IMR-90 (cell line): ENCODE measurements at regions not wholly inside any gene's neighbourhood (a gene's known extent, or its start where the extent isn't known, plus 50 kb on each side); places are given as distances from the start of the nearest gene placed in this dataset.

Experiments used
- ATAC-seq: fragments of 200-7000 bp; cut with Tn5 transposase; 2 replicates; pipeline ENCODE4 v1.9.1; 2020; ENCODE audit warnings: low read depth, mild to moderate bottlenecking, moderate library complexity
- BruUV-seq: library from RNA; stranded (reverse); fragments of 400-500 nt; replicated peaks from 2 replicates; lab custom pipeline; 2021; lab: Mats Ljungman, UMichigan
- CTCF ChIA-PET: fragments of 300-600 bp; formaldehyde crosslinking; extraction: SDS; loops from one replicate; lab custom pipeline; 2021; ENCODE audit warnings: antibody characterized with exemption; lab: Yijun Ruan, JAX
- POLR2A ChIA-PET: fragments of 300-600 bp; sonication (Branson Sonifier 250); formaldehyde crosslinking; loops from one replicate; lab custom pipeline; 2022; ENCODE audit warnings: antibody characterized with exemption; ENCODE audit not compliant: unreplicated experiment; lab: Charles Lee
- DNase-seq: peaks from one replicate; pipeline ENCODE4 v3.0.0; 2013
- H2AFZ ChIP-seq: replicated peaks from 2 replicates; pipeline ENCODE3; 2013; ENCODE audit warnings: low read length, mild to moderate bottlenecking; ENCODE audit not compliant: poor library complexity
- H2AK5ac ChIP-seq: 2 replicates; pipeline ENCODE4 v1.6.1; 2013; ENCODE audit warnings: low read depth, low read length, inconsistent platforms
- H2AK9ac ChIP-seq: replicated peaks from 2 replicates; pipeline ENCODE3; 2013; ENCODE audit warnings: mild to moderate bottlenecking, low read depth, low read length, moderate library complexity; ENCODE audit not compliant: poor library complexity
- H2BK120ac ChIP-seq: 2 replicates; pipeline ENCODE4 v1.6.1; 2013; ENCODE audit warnings: low read depth, low read length, inconsistent platforms
- H2BK15ac ChIP-seq: 3 replicates; pipeline ENCODE4 v1.6.1; 2013; ENCODE audit warnings: low read depth, low read length, inconsistent platforms
- H2BK20ac ChIP-seq: 2 replicates; pipeline ENCODE4 v1.6.1; 2013; ENCODE audit warnings: low read depth, mild to moderate bottlenecking, inconsistent platforms, low read length, moderate library complexity
- H2BK5ac ChIP-seq: 2 replicates; pipeline ENCODE4 v1.6.1; 2013; ENCODE audit warnings: mild to moderate bottlenecking, low read depth, low read length, inconsistent platforms; ENCODE audit not compliant: poor library complexity, severe bottlenecking
- H3K14ac ChIP-seq: replicated peaks from 2 replicates; pipeline ENCODE4 v1.6.1; 2013; ENCODE audit warnings: low read depth, low read length, inconsistent platforms
- H3K18ac ChIP-seq: 2 replicates; pipeline ENCODE4 v1.6.1; 2013; ENCODE audit warnings: low read depth, low read length, control low read depth
- H3K23ac ChIP-seq: 2 replicates; pipeline ENCODE4 v1.6.1; 2013; ENCODE audit warnings: low read depth, low read length, inconsistent platforms
- H3K27ac ChIP-seq: 2 replicates; pipeline ENCODE4 v1.5.1; 2013; ENCODE audit warnings: mild to moderate bottlenecking, control low read depth, low read length; ENCODE audit not compliant: insufficient read depth
- H3K27me3 ChIP-seq: 2 replicates; pipeline ENCODE4 v1.6.1; 2013; ENCODE audit warnings: low read length; ENCODE audit not compliant: control insufficient read depth, insufficient read depth
- H3K36me3 ChIP-seq: 2 replicates; pipeline ENCODE4 v1.6.1; 2013; ENCODE audit warnings: low read length, mixed read lengths; ENCODE audit not compliant: control insufficient read depth, insufficient read depth
- H3K4ac ChIP-seq: 2 replicates; pipeline ENCODE4 v1.6.1; 2013; ENCODE audit warnings: low read depth, low read length, inconsistent platforms
- H3K4me1 ChIP-seq: 2 replicates; pipeline ENCODE4 v1.6.1; 2013; ENCODE audit warnings: low read length, mixed read lengths; ENCODE audit not compliant: control insufficient read depth, insufficient read depth
- H3K4me2 ChIP-seq: 2 replicates; pipeline ENCODE4 v1.6.1; 2013; ENCODE audit warnings: low read depth, mild to moderate bottlenecking, control low read depth, low read length, moderate library complexity
- H3K4me3 ChIP-seq: 2 replicates; pipeline ENCODE4 v1.5.1; 2013; ENCODE audit warnings: low read depth, mild to moderate bottlenecking, control low read depth, low read length, moderate library complexity; ENCODE audit not compliant: insufficient read depth
- H3K56ac ChIP-seq: 2 replicates; pipeline ENCODE4 v1.6.1; 2013; ENCODE audit warnings: low read length, inconsistent platforms; ENCODE audit not compliant: insufficient read depth; ENCODE audit errors: extremely low read depth
- H3K79me1 ChIP-seq, 2 experiments: 2 replicates each; pipeline ENCODE4 v1.6.1; 2013; ENCODE audit warnings: low read length in 2 of 2, inconsistent platforms in 1 of 2, low read depth in 1 of 2
- H3K9ac ChIP-seq: 2 replicates; pipeline ENCODE4 v1.6.1; 2013; ENCODE audit warnings: low read depth, low read length, control low read depth
- H3K9me1 ChIP-seq: 2 replicates; pipeline ENCODE4 v1.6.1; 2013; ENCODE audit warnings: low read length, inconsistent platforms; ENCODE audit not compliant: insufficient read depth
- H3K9me3 ChIP-seq: 2 replicates; pipeline ENCODE4 v1.6.1; 2013; ENCODE audit warnings: low read length; ENCODE audit not compliant: control insufficient read depth, insufficient read depth
- H4K20me1 ChIP-seq: 2 replicates; pipeline ENCODE4 v1.6.1; 2013; ENCODE audit warnings: low read length, inconsistent platforms; ENCODE audit not compliant: insufficient read depth
- H4K5ac ChIP-seq: 2 replicates; pipeline ENCODE4 v1.6.1; 2013; ENCODE audit warnings: mild to moderate bottlenecking, low read depth, low read length, control low read depth
- H4K8ac ChIP-seq, 2 experiments: 2 replicates each; pipeline ENCODE4 v1.6.1; 2013; ENCODE audit warnings: low read depth in 2 of 2, low read length in 2 of 2, control low read depth in 1 of 2, inconsistent platforms in 1 of 2
- H4K91ac ChIP-seq: 2 replicates; pipeline ENCODE4 v1.6.1; 2013; ENCODE audit warnings: low read depth, low read length, inconsistent platforms; ENCODE audit not compliant: insufficient read depth
- BHLHE40 ChIP-seq: fragments of 150-350 bp; IDR thresholded peaks from 2 replicates; pipeline ENCODE4 v1.6.1; 2016; ENCODE audit warnings: mild to moderate bottlenecking, low read depth, low read length
- CHD1 ChIP-seq: IDR thresholded peaks from 2 replicates; pipeline ENCODE4 v1.6.1; 2012; ENCODE audit warnings: low read depth, low read length, improper control_type of control experiment
- FOS ChIP-seq: fragments of 150-350 bp; IDR thresholded peaks from 2 replicates; pipeline ENCODE4 v1.6.1; 2016; ENCODE audit warnings: low read depth, low read length
- NFE2L2 ChIP-seq: fragments of 150-350 bp; IDR thresholded peaks from 2 replicates; pipeline ENCODE4 v1.6.1; 2016; ENCODE audit warnings: low read depth, mild to moderate bottlenecking, low read length
- POLR2A ChIP-seq: IDR thresholded peaks from 2 replicates; pipeline ENCODE4 v1.6.1; 2012; ENCODE audit warnings: mild to moderate bottlenecking, low read depth, low read length
- RCOR1 ChIP-seq: IDR thresholded peaks from 2 replicates; pipeline ENCODE4 v1.6.1; 2012; ENCODE audit warnings: mild to moderate bottlenecking, low read length, improper control_type of control experiment; ENCODE audit not compliant: insufficient replicate concordance
- RFX5 ChIP-seq: IDR thresholded peaks from 2 replicates; pipeline ENCODE4 v1.8.0; 2012; ENCODE audit warnings: low read depth, mild to moderate bottlenecking, low read length, moderate library complexity
- SMC3 ChIP-seq: fragments of 150-350 bp; IDR thresholded peaks from 2 replicates; pipeline ENCODE4 v1.6.1; 2016; ENCODE audit warnings: low read depth, mild to moderate bottlenecking, antibody characterized with exemption, low read length, moderate library complexity
- WGBS, 2 experiments: methylation state at CpG; one replicate each; pipeline versions ENCODE4 v1.1.5 to v1.1.7; 2013; ENCODE audit warnings: missing lambda C conversion rate in 2 of 2; ENCODE audit not compliant: insufficient read length in 1 of 2; ENCODE audit errors: extremely low coverage in 2 of 2; 5-methylcytosine and 5-hydroxymethylcytosine counted together
- dilution Hi-C: fragments of 300-500 bp; cut with HindIII; formaldehyde crosslinking; loops from one replicate; pipeline ENCODE4 v1.14.3; 2018; ENCODE audit warnings: low sequenced_read_pairs; ENCODE audit not compliant: unreplicated experiment
- in situ Hi-C: fragments of 300-500 bp; cut with MboI; formaldehyde crosslinking; loops from 3 replicates; pipeline ENCODE4 v1.14.3; 2019; ENCODE audit warnings: low sequenced_read_pairs, inconsistent platforms, mixed read lengths
- intact Hi-C: fragments of 100-400 bp; cut with micrococcal nuclease; formaldehyde crosslinking; loops from 2 replicates; pipeline ENCODE4 v1.10.0; 2022
- TF ChIP-seq, protein P1 (sequence below): fragments of 150-350 bp; IDR thresholded peaks from 2 replicates; pipeline ENCODE4 v1.6.1; 2017; ENCODE audit warnings: mild to moderate bottlenecking, antibody characterized with exemption, low read length, low read depth
- TF ChIP-seq, protein P2 (sequence below): conservative IDR thresholded peaks from 2 replicates; pipeline ENCODE4 v1.5.1; 2012; ENCODE audit warnings: mild to moderate bottlenecking, low read depth, low read length, improper control_type of control experiment
- TF ChIP-seq, protein P3 (sequence below): fragments of 150-350 bp; IDR thresholded peaks from 2 replicates; pipeline ENCODE4 v1.6.1; 2016; ENCODE audit warnings: low read depth, mild to moderate bottlenecking, low read length, moderate library complexity, borderline replicate concordance

DNA sequence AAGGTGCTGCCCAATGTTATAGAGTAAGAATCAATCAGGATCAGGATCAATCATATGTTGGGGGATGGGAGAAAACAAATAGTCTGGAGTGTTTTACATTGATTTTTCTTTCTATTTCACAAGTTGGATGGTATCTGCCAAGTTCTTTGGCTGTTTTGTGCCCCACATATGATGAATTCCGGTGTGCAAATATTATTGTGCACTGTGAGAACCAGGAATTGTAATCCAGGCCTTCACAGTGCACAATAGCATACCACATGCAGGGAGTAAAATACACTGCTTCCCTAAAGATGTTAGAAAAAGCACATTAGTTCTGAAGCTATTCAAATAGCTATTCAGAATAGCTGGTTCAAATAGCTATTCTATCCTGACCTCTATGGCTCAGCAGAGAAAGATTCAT, 133.7 kb downstream of the LCA5 start:
- Histone ChIP-seq H2BK5ac (no peak overlapping the region), H4K91ac (no peak overlapping the region), H3K9me1 (no peaks in the 10 kb centered on the region), H3K4ac (no peak overlapping the region), H2BK120ac (no peak overlapping the region), H3K27ac (no peak overlapping the region), H3K9ac (no peak overlapping the region), H2BK20ac (no peak overlapping the region), H2AK5ac (no peak overlapping the region), H3K14ac (no peak overlapping the region), H3K27me3 (no peaks in the 10 kb centered on the region; the same call in 1 of the 2 replicates), H3K4me2 (no peak overlapping the region), H3K9me3 (no peaks in the 10 kb centered on the region), H2BK15ac (no peak overlapping the region), H4K5ac (no peak overlapping the region), H2AK9ac (no peak overlapping the region), H3K79me1 (no peaks in the 10 kb centered on the region), H4K8ac (no peak overlapping the region), H3K18ac (no peak overlapping the region), H3K4me1 (no peaks in the 10 kb centered on the region), H3K4me3 (no peak overlapping the region), H3K56ac (no peak overlapping the region), H2AFZ (no peak overlapping the region), H4K20me1 (no peaks in the 10 kb centered on the region), H3K36me3 (no peaks in the 10 kb centered on the region), H3K23ac (no peak overlapping the region)
- in situ Hi-C loops = no loop called here
- DNase-seq = no peak
- intact Hi-C loops = no loop called here
- TF ChIP-seq RFX5 = no peak
- TF ChIP-seq, protein P1, sequence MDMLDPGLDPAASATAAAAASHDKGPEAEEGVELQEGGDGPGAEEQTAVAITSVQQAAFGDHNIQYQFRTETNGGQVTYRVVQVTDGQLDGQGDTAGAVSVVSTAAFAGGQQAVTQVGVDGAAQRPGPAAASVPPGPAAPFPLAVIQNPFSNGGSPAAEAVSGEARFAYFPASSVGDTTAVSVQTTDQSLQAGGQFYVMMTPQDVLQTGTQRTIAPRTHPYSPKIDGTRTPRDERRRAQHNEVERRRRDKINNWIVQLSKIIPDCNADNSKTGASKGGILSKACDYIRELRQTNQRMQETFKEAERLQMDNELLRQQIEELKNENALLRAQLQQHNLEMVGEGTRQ = no peak
- no peak for TF ChIP-seq SMC3
- no peak for TF ChIP-seq RCOR1
- TF ChIP-seq, protein P2, sequence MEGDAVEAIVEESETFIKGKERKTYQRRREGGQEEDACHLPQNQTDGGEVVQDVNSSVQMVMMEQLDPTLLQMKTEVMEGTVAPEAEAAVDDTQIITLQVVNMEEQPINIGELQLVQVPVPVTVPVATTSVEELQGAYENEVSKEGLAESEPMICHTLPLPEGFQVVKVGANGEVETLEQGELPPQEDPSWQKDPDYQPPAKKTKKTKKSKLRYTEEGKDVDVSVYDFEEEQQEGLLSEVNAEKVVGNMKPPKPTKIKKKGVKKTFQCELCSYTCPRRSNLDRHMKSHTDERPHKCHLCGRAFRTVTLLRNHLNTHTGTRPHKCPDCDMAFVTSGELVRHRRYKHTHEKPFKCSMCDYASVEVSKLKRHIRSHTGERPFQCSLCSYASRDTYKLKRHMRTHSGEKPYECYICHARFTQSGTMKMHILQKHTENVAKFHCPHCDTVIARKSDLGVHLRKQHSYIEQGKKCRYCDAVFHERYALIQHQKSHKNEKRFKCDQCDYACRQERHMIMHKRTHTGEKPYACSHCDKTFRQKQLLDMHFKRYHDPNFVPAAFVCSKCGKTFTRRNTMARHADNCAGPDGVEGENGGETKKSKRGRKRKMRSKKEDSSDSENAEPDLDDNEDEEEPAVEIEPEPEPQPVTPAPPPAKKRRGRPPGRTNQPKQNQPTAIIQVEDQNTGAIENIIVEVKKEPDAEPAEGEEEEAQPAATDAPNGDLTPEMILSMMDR = no peak
- TF ChIP-seq FOS = no peak
- no peak for TF ChIP-seq NFE2L2
- TF ChIP-seq CHD1 = no peak
- no peak for TF ChIP-seq POLR2A
- TF ChIP-seq, protein P3, sequence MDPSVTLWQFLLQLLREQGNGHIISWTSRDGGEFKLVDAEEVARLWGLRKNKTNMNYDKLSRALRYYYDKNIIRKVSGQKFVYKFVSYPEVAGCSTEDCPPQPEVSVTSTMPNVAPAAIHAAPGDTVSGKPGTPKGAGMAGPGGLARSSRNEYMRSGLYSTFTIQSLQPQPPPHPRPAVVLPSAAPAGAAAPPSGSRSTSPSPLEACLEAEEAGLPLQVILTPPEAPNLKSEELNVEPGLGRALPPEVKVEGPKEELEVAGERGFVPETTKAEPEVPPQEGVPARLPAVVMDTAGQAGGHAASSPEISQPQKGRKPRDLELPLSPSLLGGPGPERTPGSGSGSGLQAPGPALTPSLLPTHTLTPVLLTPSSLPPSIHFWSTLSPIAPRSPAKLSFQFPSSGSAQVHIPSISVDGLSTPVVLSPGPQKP = no peak
- TF ChIP-seq BHLHE40 = no peak
- no TSS peak for BruUV-seq
- ChIA-PET POLR2A (no interaction called here), CTCF (no interaction called here)
- no peak for ATAC-seq
- no CpG with 5 or more reads among the region's 1 CpG for WGBS, 2 experiments
- dilution Hi-C loops = no loop called here
